IPS-11a (cell line): ENCODE measurements at regions not wholly inside any gene's neighbourhood (a gene's known extent, or its start where the extent isn't known, plus 50 kb on each side); places are given as distances from the start of the nearest gene placed in this dataset.

Source experiments
- H3K4me3 ChIP-seq: one replicate; pipeline ENCODE4 v1.5.1; 2013; ENCODE audit warnings: low read depth, low read length, control low read depth

DNA sequence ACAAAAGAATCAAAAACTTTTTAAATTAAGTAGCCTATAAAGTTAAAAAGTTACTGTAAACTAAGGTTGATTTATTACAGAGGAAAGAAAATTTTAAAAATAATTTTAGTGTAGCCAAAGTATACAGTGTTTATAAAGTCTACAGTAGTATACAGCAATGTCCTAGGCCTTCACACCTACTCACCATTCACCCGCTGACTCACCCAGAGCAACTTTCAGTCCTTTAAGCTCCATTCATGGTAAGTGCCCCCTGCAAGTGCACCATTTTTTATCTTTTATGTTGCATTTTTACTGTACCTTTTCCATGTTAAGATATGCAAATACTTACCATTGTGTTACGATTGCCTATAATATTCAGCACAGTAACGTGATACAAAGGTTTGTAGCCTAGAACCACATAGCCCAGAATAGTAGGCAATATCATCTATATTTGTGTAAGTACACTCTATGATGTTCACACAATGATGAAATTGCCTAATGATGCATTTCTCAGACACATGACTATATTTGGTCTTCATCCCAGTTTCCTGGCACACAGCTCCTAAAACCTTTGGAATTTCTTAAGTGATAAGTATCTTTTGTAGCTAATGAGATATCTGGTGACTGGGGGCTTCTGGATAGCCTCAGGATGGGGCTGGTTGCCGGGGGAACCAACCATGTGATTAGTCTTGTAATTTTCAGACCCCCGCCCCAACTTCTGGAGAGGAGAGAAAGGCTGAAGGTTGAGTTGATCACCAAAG, 111.0 kb downstream of the MRPL14 start:
- H3K4me3 ChIP-seq, result no peak overlapping the region

DNA sequence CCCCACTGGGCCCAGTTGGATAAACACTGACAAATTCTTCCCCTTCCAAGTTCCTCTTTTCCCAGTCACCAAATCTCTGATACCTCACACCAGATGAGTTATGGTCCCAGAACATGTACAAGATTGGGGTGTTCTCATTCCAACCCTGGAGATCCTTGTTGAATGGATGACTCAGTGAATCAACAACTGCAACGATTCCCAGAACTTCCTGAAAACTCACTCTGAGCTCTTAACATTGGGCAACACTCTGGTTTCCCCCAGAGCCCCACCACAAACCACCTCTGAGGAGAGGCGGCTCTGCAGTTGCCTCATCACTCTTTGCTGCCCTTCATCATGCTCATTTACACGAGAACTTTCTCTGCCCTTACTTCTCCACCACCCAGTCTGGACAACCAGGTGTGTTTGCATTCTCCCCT, 115.2 kb downstream of the MRPL14 start:
- no peak overlapping the region for H3K4me3 ChIP-seq

DNA sequence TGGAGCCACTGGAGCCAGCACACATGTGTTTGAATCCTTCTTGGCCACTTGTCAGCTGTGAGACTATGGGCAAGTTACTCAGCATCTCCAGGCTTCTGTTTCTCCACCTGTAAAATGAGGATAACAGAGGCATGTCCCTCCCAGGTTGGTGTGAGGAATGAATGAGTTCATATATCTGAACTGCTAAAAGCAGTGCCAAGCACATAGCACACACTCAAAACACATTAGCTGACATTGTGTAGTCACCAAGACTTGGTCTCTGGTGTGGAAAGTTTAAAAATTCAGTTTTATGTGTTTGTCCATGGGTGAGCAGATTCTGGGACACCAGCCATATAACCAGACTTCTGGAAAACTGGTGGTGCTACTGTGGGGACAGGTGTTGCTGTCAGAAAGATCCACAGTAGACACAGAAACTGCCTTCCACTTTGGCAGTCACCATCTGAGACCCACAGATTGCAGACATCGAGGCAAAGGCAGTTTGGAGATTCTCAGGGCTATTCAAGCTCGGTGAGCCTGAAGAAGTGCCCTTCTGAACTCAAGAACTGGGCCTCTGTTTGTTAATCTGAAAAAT, 115.8 kb downstream of the MRPL14 start:
- no peak overlapping the region for H3K4me3 ChIP-seq

DNA sequence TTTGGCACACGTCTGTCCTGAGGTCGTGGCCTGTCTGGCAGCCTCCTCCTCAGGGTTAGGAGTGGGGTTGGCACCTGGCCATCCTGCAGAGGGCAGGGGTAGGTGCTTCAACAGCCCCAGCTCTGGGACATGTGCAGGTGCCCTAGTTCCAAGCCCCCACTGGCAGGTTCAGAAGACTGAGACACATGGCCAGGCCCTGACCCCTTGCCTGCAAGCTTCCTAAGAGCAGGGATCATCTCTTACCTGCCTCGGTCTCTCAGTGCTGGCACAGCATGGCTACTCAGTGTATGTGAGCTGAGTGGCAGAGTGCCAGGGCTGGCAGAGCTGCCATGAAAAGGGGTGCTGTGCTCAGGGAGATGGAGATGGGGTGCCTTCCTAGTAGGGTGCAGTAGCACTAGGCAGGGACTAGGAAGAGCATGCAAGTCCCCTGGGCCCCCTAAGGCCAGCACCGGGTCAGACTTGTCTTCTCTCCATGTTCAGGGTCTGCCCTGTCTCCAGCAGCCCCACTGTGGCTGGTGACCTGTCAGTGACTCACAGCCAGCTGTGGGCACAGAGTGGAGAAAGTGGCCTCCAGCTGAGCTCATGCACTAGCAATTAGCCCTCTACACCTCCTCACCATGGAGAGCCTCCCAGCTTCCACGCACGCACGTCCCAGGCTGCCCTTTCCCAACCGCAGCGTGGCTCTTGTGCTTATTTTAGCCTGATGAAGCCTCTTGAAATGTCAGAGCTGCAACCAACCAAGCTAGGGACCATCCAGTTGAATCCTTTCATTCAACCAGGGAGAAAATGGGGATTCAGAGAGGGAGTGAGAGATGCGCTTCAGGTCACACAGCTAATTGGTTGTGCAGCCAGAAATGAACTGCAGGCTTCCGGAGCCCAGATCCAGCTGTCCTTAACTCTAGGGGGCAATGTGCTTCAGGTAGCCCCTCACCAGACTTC, 116.6 kb downstream of the MRPL14 start:
- no peak overlapping the region for H3K4me3 ChIP-seq

DNA sequence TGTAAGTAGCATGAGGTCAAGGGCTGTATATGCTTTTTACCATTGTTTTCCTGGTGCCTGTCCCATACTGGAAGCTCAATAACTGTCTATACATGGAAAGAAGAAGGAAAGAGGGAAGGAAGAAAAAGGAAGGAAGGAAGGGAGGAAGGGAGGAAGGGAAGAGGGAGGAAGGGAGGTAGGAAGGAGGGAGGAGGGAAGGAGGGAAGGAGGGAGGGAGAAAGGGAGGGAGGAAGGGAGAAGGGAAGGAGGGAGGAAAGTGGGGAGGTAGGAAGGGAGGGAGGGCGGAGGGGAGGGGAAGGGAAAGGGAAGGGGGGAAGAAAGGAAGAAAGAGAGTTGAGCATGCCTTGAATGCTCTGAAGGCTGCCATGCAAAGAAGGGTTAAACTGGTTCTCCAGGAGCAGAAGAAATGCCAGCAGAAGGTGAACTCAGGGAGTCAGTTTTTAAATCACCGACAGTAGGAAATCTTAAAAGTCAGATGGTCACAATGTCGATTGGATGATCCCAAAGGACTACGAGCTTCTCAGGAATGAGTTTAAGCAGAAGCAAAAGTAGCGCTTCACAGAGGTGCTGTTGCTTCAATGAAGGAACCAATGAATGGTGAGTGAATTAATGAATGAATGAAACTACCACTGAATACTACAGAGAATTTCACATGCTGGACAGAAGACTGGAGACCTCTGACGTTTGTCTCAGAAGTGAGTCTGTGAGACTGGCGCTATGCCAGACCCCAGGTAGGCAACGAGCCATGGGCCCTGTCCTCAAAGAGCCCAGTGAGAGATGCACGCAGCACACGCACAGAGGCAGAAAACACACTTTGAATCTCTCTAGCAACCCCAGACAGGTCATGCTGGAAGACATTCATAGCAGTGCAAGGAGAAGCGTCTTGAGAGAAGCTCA, 117.6 kb downstream of the MRPL14 start:
- H3K4me3 ChIP-seq, result no peak overlapping the region

DNA sequence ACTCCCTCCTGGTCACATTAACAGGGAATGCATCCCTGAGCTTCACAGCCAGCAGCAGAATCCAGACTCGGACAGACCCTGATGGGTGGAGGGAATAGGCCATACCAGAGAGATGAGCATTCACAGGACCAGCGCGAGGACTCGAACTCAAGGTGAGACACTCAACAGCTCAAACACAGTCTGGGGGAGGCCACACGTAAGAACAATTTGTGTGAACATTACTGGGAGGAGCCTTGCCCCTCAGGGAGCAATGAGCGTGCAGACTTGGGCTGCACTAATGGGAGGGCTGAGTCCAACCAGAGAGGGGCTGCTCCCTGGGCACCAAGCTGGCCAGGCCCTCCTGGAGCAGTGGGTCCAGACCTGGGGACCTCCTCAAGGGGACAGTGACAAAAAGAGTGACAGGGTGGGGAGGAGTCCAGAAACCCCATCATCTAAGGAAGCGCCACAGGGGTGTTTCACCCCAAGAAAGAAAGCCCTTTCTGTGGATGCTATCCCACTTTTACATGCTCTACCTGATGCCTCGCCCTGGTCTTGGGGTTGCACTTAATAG, 118.4 kb downstream of the MRPL14 start:
- H3K4me3 ChIP-seq, result no peak overlapping the region

DNA sequence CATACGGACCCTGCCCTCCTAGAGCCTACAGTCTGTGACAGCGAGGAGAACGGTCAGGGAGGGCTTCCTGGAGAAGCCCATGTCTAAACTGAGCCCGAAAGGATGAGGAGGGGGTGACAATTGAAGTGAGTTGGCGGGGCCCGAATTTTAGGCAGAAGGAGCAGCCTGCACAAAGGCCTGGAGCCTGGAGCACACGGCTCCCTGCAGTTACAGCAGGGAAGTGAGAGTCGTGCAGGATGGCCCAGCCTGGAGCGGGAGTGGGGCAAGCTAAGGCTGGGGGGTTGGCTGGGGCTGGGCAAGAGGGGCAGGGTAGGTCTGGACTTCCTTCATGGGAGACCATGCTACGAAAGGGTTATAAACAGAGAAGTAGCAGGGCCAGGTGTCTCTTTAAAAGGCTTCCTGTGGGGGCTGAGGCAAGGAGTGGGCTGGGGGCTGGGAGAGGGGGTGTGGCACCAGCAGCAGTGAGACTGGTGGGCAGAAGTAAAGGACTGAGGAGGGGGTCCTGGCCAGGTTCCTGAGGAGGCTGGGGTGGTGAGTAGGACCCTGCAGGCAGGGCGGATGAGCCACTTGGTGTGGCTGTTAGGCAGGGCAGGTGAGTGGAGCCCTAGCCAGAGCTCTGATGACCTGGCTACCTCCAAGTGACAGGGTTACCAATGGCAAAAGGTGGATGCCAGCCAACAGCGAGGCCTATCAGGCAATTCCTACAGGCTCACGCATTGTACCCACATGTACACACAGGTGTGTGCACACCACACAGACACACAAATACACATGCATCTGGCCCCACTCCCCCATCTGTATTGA, 119.2 kb downstream of the MRPL14 start:
- no peak overlapping the region for H3K4me3 ChIP-seq

DNA sequence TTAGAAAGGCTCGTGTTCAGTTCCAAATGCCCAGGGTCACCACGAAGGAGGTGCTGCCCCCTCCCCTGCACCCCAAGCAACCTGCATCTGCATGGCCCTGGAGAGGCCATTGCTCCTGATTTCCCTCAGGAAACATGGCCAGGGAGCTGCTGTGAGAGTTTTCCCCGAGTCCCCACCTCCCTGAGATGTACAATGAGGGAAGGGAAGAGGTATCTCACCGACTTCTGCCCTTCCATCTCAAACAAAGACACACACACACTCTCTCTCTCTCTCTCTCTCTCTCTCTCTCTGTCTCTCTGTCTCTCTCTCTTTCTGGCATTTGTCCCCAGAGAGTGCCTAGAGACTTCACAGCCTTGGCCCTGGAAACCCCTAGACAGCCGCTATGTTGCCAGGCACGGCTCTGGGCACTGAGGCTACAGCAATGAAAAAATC, 120.4 kb downstream of the MRPL14 start:
- no peak overlapping the region for H3K4me3 ChIP-seq

DNA sequence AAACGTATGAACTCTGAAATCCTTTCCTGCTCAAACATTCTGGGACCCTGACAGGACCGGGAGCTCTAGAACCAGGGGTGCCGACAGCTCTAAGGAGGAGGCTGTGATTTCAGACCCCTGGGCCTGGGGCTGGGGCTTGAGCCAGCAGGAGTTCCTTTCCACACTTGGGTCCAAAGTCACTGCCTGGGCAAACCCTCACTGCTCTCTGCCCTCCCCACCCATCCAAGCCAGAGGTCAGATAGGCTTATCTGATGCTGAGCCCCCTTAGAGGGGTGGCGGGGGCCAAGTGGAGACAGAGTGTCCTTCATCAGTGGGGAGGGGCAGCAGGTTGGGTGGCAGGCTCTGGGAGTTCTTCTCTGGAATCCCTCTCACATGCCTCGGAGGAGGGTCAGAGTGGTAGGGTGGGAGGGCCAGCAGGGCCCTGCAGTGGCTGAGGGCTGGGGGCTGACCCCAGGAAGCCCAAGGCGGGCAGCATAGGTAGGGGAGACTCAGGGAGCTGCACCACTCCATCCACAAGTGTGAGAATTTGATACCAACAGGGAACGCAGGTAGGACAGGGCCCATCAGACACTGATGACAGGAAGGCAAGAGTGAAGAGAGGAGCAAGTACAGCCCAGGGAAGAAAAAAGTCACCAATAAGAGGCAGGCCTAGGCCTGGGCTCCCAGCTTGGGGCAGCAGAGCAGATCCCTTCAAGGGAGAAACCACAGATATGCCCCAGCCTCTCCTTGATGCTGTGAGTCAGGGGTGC, 121.0 kb downstream of the MRPL14 start:
- no peak overlapping the region for H3K4me3 ChIP-seq

DNA sequence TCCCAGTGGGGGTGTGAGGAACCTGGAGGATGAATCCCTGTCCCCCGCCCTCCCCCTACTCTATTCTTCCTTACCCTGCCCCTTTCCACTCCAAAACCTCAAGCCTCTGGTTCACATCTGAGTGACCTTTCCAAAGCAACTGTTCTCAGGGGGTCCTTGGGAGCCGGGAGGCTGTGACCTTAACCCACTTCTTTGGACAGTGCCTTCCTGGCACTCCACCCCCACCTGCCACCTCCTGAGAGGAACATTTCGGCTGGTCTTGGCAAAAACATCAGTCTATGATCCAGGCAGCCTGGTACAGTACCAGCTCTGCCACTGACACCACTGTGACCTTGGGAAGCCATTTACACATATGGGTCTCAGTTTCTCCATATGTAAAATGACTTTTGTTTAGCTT, 121.7 kb downstream of the MRPL14 start:
- H3K4me3 ChIP-seq, result no peak overlapping the region

DNA sequence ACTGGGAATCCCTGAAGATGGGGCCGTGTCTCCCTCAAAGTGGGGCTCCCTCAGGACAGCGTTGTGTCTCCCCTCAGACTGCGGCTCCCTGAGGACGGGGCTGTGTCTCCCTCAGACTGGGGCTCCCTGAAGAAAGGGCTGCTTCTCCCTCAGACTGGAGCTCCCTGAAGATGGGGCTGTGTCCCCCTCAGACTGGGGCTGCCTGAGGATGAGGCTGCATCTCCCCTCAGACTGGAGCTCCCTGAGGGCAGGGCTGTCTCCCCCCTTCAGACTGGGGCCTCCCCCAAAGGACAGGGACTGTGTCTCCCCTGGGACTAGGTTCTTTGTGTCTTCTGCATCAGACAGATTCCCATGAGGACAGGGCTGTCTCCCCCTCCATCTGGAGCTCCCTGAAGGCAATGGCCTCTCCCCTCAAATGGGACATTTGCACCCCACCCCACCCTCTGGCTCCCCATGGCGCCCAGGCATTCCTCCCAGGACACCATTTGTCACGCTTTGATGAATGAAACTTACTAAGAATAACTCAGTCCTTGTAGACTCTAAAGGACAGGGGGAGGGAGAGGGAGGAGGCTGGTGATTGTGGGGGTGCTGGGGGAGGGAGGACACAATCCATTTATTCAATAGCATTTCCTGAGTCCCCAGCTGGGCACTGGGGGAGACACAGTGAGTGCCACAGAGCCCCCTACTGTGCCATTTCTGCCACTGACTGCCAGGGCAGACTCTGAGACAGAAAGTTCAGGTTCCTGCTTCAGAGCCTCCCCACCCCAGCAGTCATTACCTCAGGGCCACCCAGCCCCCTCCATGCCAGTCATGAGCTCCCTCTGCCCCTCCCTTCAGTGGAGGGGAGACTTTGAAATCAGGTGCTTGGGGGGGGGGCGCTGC, 122.4 kb downstream of the MRPL14 start:
- no peak overlapping the region for H3K4me3 ChIP-seq

DNA sequence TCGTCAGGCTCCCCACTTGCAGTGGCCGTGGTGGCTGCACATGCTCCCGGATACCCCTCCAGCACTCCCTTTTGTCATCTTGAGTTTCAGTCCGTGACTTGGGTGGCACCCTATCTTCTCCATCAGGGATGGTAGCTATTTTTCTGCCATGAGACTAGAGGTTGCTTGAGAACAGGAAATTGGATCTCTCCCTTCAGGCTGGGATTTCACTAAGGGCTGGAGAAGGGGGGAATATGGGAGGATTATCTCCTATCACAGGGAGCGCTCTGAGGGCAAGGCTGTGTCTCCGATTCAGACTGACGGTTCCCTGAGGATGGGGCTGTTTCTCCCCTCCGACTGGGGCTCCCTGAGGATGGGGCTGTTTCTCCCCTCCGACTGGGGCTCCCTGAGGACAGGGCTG, 123.1 kb downstream of the MRPL14 start:
- H3K4me3 ChIP-seq, result no peak overlapping the region

DNA sequence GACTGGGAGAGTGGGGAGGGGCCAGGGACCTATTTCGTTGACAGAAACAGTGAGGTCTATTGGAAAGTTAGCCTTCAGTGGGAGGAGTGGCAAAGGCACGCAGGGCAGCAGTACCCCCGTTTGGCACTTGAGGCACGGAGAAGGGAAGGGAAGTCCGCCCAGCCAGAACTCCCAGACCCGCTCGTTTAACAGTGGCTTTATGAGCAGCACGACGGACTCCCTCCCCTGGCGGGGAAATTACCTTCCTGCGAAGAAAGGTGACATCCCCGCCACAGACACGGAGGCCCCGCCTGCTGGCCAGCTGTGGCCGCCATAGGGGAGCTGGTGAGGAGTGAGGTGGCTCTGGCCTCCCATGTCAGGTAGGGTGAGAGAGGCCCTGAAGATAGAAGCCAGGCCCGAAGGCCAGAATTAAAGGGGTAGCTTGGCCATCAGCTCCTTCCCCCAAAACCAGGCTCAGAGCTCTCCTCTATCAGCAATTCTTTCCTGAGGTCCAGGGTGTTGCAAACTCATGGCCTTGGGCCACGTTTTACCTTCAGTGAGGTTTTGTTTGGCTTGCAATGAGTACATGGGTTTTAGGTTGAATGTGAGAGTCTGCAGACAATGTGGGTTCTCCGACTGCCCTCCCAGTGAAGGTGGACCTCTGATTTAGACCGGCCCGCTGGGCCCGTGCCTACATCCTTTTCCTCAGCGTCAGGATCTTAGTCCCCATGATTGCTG, 123.7 kb downstream of the MRPL14 start:
- peak overlapping the region; percentile 37 for H3K4me3 ChIP-seq

DNA sequence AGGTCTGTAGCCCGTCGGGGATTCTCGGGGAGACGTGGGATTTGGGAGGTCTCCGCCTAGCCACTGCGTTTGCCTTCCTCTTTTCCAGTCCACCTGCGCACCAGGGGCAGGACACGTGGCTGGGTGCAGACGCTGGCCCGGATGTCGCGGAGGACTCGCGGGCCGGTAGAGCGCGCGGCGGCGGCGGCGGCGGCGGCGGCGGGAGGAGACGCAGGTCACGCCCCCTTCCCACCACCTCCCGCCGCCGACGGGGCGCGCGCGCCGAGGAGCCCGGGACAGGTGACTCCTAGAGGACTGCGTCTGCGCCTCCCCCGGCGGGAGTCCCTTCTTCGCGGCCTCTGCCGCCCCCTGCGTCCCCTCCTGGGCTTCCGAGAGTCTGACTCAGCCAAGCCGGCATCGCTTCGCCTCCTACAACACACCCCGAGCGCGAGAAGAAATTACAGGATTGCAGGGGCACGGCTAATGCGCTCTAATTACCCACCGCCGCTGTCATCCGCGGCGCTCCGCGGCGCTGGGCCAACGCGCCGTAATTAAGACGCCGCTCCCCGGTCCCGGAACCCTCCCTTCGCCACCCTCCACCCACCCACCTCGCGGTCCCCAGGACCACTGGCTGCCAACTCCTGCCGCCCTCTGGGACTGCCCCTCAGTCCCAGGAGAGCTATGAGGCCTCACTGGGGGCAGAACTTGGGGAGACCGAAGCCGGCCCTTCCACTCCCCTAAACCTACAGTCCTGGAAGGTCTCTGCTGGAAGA, 124.5 kb downstream of the MRPL14 start:
- peak overlapping the region; percentile 37 for H3K4me3 ChIP-seq

DNA sequence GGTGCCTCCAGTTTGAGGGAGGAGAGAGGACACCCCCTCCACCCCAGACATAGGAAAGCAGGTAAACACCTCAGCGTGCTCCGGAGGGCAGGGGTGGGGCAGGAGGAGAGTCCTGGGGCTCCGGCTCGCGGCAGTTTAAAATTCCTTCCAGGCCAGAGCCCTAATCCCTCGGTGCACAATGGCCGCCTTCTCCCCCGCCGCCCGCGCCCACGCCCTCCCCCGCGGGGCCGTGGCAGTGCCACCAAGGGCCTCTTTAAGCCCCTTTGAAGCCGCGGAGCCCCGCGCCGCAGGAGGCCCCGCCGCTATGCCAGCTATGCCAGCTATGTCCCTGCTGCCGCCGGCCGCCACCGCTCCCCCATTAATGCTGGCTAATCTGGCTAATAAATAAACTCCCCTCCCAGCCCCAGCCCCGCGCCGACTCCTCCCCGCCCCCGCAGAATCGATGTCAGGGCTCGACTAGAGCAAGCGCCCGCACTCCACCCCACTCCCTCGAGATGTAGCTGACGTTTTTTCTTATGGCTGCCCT, 125.1 kb downstream of the MRPL14 start:
- H3K4me3 ChIP-seq, result peak overlapping the region; percentile 35

DNA sequence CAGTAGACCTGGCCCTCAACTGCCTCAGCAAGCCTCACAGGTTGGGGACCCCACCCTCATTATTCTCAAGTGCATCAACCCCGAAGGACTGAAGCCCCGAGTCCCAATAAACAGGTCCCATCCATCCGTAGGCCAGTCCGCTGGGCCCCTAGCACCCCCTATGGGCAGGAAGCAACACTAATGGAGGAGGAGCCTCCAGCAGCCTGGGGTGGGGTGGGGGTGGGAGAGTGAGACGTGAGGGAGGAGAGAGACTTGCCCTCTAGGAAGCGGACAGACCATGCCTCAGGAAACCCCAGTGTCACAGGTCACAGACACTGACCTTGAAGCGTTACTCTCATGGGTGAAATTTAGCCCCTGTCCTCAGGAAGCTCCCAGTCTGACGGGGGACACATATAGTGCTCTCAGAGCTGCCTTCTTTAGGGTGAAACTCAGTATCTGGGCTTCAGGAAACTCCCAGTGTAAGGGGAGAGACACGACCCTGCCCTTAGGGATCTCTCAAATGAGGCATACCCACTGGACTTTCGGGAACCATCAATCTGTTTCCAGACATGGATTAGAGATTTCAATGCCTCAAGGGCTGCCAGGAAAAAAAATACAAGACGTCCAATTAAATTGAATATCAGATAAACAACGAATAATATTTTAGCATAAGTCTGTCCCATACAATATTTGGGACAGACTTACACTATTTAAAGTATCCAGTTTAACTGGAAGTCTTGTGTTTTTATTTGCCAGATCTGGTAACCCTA, 125.8 kb downstream of the MRPL14 start:
- no peak overlapping the region for H3K4me3 ChIP-seq
